HG03135 (cell line): ENCODE measurements at regions not wholly inside any gene's neighbourhood (a gene's known extent, or its start where the extent isn't known, plus 50 kb on each side); places are given as distances from the start of the nearest gene placed in this dataset.

Experiments used
- ATAC-seq: cut with Tn5 transposase; IDR thresholded peaks from one replicate; pipeline ENCODE4 v1.9.1; 2021; ENCODE audit warnings: mild to moderate bottlenecking, moderate library complexity; ENCODE audit not compliant: unreplicated experiment

GRCh38 chr4:104138116-104138515 is 356.6 kb downstream of the CXXC4 start:
- no peak for ATAC-seq

GRCh38 chr4:104129243-104129642 is 365.5 kb downstream of the CXXC4 start:
- no peak for ATAC-seq

DNA sequence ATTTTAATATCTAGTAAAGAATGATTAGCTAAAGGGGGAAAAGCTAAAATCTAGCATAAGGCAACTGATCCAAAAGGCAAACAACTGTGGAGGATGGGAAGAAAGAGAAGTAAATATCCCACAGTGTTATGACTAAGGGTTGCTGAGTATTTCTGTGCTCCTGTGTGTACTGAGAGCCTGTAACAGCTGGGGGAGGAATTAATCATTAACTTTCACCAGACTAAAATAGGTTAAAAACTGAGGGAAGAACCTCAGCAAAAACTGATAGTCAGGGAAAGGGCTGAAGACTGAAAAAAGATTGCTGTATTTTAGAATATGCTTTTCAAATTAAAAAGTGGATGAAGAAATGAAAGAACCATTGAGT is 365.9 kb downstream of the CXXC4 start:
- ATAC-seq = no peak

DNA sequence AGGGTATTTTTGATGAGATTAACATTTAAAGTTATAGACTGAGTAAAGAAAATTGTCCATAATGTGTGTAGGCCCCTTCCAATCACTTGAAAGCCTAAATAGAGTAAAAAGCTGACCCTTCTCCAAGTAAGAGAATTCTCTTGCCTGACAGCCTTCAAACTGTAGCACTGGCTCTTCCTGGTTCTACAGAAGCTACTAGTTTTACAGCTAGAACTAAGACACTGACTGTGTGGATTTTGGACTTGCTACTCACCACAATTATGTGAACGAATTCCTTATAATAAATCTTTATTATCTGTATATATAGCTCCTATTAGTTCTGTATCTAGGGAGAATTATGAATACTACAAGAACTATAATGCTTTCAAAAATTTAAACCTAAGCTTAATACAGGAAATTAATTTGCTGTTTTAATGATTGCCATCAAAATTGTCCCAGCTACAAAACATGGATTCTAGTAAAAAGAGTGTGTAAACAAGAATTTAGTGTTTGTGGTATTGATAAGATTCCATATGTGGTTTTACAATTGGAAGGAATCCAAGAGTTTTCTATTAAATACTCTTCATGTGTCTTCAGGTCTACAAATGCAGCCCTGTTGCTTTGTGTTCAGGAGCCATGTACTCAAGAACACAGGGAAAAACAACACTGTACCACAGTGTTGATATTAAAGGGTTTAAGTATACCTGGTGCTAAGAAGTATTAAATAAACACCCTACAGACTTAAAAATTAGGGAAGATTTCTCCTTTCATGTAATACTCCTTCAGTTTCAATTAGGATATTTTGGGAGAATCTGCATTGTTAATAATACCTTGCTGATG is 366.5 kb downstream of the CXXC4 start:
- ATAC-seq = no peak

DNA sequence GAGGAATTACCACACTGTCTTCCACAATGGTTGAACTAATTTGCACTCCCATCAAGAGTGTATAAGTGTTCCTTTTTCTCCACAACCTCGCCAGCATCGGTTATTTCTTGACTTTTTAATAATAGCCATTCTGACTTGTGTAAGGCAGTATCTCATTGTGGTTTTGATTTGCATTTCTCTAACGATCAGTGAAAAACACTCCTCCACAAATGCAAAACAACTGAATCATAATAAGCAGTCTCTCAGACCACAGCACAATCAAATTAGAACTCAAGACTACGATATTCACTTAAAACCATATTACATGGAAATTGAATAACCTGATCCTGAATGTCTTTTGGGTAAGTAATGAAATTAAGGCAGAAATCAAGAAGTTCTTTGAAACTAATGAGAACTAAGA is 371.7 kb downstream of the CXXC4 start:
- ATAC-seq = no peak

GRCh38 chr4:104117776-104118175 is 376.9 kb downstream of the CXXC4 start:
- ATAC-seq = no peak

DNA sequence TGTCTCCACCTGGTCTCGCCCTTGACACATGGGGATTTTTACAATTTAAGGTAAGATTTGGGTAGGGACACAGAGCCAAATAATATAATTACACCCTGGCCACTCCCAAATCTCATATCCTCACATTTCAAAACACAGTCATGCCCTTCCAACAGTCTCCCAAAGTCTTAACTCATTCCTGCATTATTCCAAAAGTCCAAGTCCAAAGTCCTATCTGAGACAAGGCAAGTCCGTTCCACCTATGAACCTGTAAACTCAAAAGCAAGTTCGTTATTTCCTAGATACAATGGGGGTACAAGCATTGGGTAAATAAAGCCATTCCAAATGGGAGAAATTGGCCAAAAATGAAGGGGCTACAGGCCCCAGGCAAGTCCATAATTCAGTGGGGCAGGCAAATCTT is 380.8 kb downstream of the CXXC4 start:
- ATAC-seq = no peak

- ATAC-seq = no peak
Measured at GRCh38 chr4:104099141-104099540, 379.4 kb upstream of the TACR3 start.

- no peak for ATAC-seq
Measured at GRCh38 chr4:104093247-104093646, 373.5 kb upstream of the TACR3 start.

DNA sequence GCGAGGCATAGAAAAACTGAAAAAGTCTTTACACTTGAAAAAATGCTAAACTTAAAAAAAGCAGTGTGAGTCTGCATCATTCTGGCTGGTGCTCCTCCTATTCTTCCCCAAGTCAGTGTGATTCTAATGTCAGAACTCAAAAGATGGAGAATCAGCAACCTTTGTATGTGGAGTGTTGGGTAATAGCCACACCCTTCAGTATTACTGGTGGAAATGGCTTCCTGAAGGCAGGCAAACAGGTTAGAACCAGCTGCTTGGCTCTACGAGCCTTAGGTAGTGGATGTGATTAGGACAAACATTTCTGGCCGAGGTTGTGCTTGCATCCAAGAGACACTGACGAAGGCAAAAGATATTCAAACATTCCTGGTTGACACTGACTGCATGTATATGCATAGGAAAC is 353.4 kb upstream of the TACR3 start:
- no peak for ATAC-seq

DNA sequence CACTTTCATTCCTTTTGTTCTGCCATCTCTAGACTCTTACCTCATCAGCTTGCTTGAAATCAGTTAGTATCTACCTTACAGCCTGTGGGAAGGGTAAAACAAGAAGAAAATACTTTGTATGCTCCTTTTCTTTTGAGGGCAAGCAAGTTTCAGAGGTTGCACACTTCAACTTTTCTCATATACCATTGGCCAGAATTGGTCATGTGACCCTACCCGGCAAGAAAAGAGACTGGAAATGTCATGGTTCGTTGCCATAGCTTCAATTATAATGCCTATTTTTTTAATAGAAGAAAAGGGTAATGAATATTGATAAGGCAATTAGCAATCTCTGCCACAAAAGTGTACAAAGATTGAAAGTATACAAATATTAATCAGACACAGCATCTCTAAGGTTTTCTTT is 346.7 kb upstream of the TACR3 start:
- no peak for ATAC-seq

DNA sequence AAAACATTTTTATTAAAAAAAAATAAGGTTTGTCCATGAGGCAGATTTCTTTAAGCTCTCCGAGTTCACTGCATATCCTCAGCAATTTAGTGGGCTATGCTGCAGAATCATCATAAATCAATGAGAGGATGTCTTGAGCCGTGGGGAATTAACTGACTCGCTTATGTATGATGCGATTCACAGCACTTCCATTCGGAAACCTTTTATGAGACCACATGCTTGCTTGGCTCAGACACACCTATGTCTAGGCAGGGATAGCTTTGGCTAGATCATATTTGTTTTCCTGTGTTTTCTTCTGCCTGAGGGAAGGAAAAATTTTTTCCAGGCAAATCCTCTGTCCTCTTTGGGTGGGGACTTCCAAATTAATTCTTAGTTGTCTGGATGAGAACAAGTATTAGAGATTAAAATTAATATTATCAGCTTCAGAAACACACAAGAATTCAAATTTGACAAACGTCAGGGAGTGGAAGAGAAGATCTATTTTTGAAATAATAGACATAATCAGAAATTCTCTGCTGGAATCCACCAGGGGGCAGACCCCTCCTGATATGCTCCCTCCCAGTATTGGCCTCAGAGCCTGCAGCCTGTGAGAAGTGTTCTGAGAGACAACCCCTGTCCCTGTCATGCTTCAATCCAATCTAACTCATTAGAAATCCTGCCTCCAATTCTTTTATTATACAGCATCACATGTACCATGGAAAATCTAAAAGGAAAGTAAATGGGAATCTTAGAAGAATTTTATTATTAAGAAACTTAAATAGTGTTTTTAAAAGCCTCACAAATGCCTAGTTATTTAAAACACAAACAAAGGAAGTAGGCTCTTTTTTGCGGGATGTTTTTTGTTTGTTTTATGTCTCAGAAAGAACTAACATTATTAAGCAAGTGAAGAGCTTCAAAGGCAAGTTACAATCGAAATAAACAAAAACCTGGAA is 345.1 kb upstream of the TACR3 start:
- ATAC-seq = peak; percentile 81

DNA sequence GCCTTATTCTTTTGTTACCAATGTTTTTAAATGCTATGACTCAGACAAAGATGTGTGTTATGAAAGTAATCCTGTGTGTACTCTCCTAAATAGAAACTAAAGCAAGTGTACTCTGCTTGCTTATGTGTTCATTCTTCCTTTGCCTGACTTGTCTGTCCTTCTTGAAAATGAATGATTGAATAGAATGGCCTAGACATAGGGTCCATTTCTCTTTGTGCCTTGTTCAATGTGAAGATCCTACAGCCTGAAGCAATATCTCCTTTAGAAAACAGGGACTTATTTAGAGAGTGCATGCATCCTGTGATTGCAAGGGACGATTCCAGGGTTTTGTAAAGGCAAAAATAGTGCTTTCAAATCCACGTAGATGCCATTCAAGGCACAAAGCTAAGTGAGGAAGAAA is 343.6 kb upstream of the TACR3 start:
- ATAC-seq = no peak

DNA sequence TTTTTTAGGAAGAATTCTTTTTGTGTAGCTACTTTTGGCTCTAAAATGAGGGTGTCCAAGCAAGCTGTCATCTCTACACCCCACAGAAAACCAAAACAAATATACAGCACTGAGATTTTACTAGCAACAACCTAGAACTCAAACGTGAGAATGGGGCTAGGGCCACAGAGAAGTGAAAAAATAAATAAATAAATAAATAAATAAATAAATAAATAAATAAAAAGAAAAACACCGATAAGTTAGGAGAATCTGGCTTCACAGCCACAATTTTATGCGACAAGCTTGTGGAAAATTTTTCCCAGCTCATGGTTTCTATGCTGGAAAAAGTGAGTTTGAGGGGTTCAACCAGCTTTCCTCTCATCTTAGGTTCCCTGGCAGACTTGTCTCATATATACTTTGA is 324.6 kb upstream of the TACR3 start:
- no peak for ATAC-seq

DNA sequence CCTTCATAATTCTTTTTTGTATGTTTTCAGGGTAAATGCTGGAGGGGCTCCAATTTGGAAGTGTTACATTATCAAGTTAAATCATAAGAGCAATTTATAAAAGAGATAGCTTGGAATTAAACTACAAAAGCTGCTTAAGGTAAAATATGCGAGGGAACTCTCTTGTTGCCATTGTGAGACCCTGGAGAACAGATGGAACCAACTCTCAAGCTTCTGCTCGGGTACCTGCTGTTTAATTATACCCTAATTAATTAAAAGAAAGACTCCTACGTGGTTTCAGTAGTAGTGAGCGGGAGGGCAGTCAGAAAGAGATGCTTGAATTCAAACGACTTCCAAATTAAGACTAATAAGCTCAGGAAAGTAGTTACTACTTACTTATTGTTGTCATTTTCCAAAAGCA is 313.1 kb upstream of the TACR3 start:
- ATAC-seq = no peak

DNA sequence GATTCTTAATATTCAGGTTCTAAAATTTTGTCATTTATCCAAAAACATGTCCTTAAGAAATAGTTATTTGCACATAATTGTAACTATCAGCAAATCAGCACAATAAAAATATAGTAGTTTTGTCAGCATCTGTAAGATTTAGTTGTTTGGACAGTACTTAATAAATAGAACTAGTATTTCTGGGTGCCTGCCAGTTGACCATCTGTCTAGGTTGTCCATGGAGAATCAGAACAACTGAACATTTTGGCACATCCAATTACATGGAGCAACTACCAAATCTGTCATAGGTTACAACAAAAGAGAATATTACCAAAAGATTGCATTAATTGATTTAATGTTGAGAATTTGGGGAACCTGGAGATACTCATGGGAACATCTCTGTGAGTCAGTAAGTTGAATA is 305.5 kb upstream of the TACR3 start:
- ATAC-seq = no peak

DNA sequence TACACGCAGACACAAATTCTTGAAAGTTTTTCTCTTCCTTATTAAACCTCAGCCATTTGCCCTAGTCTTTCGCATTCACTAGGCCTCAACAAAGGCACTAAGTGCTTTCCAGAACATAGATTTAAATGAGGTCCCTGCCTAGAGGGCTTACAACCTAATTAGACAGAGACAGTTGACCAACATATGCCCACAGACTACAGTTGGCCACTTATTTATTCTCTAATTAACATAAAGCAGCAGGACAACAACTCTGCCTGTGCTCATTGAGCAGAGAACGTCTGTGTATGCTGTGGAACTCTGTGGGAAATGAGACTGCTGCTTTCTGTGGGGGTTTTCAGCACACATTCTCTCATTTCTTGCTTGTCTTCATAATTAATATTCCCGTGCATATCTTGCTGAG is 303.0 kb upstream of the TACR3 start:
- ATAC-seq = no peak

- no peak for ATAC-seq
Measured at GRCh38 chr4:104022226-104022625, 302.4 kb upstream of the TACR3 start.

- ATAC-seq = no peak
Measured at GRCh38 chr4:104020641-104021040, 300.9 kb upstream of the TACR3 start.

DNA sequence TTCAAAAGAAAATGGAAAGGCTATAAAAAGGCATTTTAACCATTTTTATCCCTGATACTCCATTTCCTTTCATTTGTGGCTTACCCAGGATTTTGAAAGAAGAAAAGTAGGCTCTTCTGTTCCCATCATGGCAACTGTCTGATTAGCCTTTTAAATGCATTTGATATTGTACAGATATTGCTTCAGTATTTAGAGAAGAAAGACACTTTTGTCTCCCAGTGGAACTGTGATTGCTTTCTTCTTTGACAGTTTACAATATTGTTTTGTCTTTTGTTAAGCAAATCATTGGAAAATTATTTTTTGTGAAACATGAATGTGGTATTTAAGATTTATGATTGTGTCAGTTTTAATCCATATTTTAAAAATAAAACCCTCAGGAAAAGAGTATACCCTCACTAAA is 297.4 kb upstream of the TACR3 start:
- ATAC-seq = no peak

GRCh38 chr4:104015680-104016079 is 295.9 kb upstream of the TACR3 start:
- no peak for ATAC-seq

- ATAC-seq = no peak
Measured at GRCh38 chr4:104010722-104011121, 290.9 kb upstream of the TACR3 start.
